ENCODE measurements at regions not wholly inside any gene's neighbourhood (a gene's known extent, or its start where the extent isn't known, plus 50 kb on each side); places are given as distances from the start of the nearest gene placed in this dataset.

GRCh38 chr15:59953392-59953883 is 50.7 kb upstream of the FOXB1 start:
- in situ Hi-C loops (cut with MboI; ENCODE audit: low sequenced_read_pairs), result no loop called here

DNA sequence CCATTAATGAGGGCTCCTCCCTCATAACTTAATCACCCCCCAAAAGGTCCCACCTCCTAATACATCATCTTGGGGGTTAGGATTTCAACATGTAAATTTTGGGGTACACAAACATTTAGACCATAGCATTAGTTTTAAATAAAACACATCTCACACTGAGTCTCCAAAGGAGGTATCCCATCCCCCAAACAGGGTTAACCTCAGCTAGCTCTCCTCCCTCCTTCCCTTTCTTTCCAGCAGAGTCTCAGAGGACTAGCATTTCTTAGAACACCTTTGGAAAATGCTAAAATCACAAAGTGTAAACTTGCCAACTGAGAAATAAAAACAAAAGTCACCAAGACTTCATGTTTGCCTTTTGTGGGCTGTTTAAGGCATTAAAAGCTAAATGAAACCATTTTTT is 51.2 kb upstream of the FOXB1 start:
- in situ Hi-C loops (cut with MboI; ENCODE audit: low sequenced_read_pairs), result no loop called here

DNA sequence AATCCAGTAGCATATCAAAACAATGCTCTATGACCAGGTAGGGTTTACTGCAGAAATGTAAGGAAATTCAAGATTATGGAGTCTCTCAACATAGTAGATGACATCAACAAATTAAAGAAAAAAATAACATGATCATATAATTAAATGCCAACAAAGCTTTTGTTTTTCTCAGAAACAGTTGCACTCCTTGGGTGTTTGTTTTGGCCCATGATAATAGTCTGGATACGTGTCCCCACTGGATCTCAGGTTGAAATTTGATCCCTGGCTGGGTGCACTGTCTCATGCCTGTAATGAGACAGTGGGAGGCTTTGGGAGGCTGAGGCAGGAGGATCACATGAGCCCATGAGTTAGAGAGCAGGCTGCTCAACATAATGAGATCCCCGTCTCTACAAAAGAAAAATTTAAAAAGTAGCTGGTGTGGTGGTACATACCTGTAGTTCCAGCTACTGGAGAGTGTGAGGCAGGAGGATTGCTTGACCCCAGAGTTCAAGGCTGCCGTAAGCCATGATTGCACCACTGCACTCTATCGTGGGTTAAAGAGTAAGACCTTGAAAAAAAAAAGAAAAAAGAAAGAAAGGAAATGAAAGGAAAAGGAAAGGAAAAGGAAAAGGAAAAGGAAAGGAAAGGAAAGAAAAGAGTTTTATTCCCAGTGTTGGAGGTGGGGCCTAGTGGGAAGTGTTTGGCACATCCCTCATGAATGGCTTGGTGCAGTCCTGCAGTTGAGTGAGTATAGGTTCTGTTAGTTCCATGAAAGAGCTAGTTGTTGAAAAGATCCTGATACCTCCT is 53.3 kb upstream of the FOXB1 start:
- in situ Hi-C loops (cut with MboI; ENCODE audit: low sequenced_read_pairs), result no loop called here

GRCh38 chr15:59948924-59949613 is 55.0 kb upstream of the FOXB1 start:
- in situ Hi-C loops (cut with MboI; ENCODE audit: low sequenced_read_pairs), result no loop called here

DNA sequence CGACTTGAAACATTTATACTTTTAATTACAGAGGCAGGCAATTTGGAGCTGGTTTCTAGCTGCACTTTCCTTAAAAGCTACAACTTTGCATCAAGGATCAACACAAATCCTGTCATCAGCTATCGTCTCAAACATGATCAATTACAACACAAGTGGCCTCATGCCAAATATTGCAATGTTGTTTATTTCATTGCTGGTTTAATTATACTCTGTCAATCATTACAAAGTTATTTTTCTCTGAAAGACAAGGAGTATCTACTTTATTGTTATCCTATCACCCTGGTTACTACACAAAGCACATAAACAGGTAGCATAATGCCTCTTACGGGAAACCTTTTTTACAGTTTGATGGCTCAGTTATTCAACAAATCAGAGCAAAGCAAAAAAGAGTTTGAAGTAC is 58.0 kb upstream of the FOXB1 start:
- in situ Hi-C loops (cut with MboI; ENCODE audit: low sequenced_read_pairs), result no loop called here

DNA sequence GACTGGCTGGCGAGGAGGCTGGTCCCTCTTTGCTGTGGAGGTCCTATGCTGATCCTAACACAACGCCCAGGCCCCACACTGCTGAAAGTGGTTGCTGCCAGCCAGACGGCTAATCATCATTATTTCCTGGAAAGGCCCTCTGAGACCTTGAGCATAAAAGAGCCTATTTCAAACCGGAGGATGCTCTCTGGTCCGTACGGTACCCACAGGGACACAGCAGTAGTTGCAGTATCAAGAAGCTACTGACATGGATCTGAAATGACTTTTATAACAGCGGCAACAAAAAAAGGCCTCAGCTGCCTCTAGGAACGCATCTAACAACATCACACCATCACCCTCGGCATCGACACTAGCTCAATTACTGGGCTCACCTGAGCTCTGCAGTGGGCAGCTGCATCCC is 59.1 kb upstream of the FOXB1 start:
- in situ Hi-C loops (cut with MboI; ENCODE audit: low sequenced_read_pairs), result no loop called here

- in situ Hi-C loops (cut with MboI; ENCODE audit: low sequenced_read_pairs), result no loop called here
Observed at GRCh38 chr15:59941612-59942011, 62.5 kb upstream of the FOXB1 start.

DNA sequence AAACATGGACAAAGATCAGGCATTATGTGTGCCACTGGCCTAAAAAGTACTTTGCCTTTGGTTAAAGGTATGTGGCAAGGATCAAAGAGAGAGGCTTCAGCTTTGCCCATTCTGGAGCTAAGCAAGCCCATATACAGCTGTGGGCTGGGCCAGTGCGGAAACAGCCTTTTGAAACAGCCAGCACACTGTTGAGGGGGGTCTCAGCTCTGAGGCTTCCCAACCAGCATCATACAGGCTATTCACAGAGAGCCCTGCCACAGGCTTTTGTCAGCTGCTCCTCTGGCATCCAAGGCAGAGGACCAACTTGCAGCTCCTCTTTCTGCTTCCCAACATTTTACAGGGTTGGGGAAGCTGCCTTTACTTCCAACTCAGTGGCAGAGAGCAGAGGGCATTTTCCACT is 63.2 kb upstream of the FOXB1 start:
- in situ Hi-C loops (cut with MboI; ENCODE audit: low sequenced_read_pairs), result no loop called here

DNA sequence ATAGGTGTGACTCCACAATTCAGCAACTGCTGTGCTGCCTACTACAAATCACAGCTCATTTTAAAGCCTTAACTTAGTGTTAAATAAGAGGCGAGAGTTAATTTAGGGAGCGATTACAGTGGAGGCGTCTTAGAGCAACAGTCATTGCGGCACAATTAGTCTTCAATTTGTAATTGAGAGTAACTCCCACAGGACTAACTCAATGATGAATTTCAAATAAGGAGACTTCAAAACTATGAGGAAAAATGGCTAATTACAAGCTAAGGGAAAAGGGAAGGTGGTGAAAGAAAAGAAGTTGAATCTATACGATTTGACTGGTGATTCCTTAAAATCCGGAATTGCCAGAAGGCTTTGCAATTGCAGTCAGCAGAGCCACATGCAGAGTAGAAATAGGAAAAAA is 63.7 kb upstream of the FOXB1 start:
- in situ Hi-C loops (cut with MboI; ENCODE audit: low sequenced_read_pairs), result no loop called here

GRCh38 chr15:59936741-59937140 is 67.4 kb upstream of the FOXB1 start:
- in situ Hi-C loops (cut with MboI; ENCODE audit: low sequenced_read_pairs), result no loop called here

DNA sequence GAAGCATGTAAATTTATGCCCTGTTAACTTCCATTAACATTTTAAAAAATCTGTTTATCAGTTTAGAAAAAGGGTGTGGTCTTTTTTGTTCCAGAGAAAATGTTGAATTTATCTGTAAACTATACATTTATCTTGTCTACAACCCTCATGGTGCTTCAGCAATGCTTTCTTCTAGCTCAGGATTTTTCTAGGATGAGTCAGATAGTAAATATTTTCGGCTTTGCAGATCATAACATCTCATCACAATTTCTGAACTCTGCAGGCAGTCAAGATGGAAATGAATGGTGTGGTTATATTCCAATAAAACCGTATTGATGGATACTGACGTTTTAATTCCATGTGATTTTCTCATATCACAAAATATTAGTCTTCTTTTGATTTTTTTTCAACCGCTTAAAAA is 70.5 kb upstream of the FOXB1 start:
- in situ Hi-C loops (cut with MboI; ENCODE audit: low sequenced_read_pairs), result no loop called here

DNA sequence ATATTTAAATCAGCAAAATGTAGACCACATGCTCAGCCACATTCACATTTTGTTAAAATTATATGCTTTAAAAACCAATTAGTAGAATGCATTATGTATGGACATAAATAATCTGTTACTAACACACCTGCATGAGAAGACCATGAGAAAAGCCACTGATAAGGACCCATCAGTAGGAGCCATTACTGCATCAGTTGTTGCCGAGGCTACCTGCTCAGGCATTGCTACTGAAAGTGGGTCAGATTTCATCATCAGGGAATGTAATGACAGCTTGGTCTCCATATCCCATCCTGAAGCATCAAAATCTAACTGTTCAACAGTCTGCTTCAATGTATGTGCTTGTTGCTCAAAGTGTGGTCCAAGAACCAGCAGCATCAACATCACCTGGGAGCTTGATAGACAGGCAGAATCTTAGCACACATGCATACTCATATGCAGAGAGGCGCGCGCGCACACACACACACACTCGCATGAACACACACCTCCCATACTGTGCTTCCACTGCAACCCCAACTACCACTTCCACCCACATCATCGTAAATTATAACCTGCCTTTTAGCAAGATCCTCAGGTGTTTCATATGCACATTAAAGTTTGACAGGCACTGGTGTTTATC is 72.4 kb upstream of the FOXB1 start:
- in situ Hi-C loops (cut with MboI; ENCODE audit: low sequenced_read_pairs), result no loop called here

DNA sequence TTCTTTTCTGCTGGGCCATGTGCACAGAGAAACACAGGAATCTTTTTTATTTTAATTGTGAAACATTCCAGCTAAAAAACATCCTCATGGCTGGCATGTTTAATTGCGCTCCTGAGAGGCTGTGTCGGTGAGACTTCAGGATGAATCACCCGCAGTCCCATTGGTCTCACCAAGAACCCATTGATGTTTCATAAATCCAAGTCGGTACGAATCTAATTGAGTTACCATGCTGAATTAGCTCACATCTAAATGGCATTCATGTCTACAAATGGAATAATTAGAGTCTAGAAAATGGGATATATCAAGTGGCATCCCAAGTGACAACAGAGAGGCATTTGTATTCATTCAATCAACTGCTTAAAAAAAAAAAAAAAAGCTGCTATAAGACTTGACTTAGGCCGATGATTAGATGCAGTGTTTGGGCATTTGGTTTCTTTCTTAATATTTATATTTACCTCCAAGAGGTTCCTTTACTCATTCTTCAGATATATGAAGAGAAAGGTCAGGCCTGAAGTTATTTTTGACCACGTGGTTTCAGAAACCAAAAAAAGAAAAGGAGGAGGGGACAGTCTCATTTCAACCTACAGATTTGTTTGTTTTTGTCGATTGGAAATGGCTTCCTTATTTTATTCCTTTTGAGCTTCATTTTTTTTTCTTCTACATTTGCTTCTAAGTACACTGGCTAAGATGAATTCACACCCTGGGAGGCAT is 79.1 kb upstream of the FOXB1 start:
- in situ Hi-C loops (cut with MboI; ENCODE audit: low sequenced_read_pairs), result no loop called here

GRCh38 chr15:59924096-59924495 is 80.0 kb upstream of the FOXB1 start:
- in situ Hi-C loops (cut with MboI; ENCODE audit: low sequenced_read_pairs), result no loop called here

DNA sequence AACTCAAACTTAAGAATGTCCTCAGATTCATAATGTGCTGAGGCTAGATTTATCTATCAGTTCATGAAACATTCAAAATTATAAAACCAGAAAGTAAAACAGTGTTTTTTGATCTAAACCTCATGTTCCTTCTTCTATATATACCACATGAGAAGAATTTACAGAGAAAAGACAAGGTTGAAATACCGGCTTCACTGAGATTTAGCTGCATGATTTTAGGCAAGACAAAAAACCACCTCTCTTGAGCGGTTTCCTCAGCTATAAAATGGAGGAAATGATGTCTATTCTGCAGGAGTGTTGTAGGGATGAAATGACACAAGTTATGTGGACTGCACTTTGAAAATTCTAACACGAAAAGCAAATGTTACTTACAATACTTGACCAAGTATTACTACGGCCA is 80.6 kb upstream of the FOXB1 start:
- in situ Hi-C loops (cut with MboI; ENCODE audit: low sequenced_read_pairs), result no loop called here

DNA sequence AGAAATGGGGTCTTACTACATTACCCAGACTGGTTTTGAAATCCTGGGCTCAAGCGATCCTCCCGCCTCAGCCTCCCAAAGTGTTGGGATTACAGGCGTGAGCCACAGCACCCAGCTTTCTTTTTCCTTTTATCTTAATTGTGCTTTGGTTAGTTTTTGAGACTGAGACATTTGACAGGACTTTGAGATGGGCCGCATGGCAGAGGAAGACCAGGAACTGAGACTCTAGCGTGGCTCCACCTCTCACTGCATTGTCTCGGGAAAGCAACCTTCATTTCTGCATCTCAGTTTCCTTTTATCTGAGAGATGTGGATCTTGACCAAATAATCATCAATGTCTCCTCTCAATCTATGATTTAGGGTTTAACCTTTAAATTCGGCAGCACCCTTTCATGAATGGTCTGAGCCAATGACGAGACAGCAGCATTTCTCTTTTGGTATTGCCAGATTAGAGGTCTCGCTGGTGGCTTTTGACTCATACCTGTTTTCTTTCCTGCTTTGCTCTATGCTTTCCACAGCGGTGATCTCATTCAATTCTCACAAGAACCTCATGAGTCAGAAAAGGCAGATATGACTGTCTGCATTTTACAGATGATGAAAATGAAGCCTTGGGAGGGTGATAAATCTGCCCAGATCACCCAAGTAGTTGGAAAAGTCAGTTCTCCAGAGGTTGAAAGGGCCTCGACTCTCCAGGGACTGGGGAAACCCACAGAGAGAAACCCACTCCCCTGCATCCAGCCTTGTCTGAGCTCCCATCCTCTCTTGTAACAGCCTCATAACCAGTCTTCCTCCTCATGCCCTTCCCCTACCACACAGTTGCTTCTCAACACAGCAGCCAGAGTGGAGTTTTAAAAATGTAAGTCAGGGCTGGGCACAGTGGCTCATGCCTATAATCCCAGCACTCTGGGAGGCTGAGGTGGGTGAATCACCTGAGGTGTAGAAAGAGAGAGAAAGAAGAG is 84.8 kb upstream of the FOXB1 start:
- in situ Hi-C loops (cut with MboI; ENCODE audit: low sequenced_read_pairs), result no loop called here

GRCh38 chr15:59917504-59918157 is 86.5 kb upstream of the FOXB1 start:
- in situ Hi-C loops (cut with MboI; ENCODE audit: low sequenced_read_pairs), result no loop called here

DNA sequence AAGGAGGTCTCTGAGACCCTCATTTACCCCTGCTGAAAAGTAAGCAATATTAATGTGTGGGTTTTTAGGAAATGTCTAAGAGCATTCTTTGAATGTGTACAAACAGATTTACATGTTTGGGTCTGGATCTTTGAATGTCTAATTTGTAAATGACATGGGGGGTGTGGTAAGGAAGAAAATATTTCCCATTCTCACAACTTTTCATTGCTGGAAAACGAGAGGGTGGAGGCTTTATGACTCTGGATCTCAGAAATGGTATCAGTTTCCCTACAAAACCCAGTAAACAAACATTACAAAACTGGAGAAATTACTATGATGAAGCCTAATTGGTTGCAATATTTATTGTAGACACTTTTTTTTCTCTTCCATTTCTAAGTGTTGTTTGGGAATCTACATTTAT is 98.1 kb upstream of the FOXB1 start:
- in situ Hi-C loops (cut with MboI; ENCODE audit: low sequenced_read_pairs), result no loop called here

- in situ Hi-C loops (cut with MboI; ENCODE audit: low sequenced_read_pairs), result no loop called here
Observed at GRCh38 chr15:59905176-59905575, 98.9 kb upstream of the FOXB1 start.

Measured in HL-60/S4 treated with retinoic acid at 250 ng/mL for 4 days and 3 days (cell line).